ENCODE measurements at regions not wholly inside any gene's neighbourhood (a gene's known extent, or its start where the extent isn't known, plus 50 kb on each side); places are given as distances from the start of the nearest gene placed in this dataset.
"Not testable (repeated sequence)": the region's sequence is repeated elsewhere in the genome, so short reads cannot be mapped to it uniquely, and the experiment has no call there.

DNA sequence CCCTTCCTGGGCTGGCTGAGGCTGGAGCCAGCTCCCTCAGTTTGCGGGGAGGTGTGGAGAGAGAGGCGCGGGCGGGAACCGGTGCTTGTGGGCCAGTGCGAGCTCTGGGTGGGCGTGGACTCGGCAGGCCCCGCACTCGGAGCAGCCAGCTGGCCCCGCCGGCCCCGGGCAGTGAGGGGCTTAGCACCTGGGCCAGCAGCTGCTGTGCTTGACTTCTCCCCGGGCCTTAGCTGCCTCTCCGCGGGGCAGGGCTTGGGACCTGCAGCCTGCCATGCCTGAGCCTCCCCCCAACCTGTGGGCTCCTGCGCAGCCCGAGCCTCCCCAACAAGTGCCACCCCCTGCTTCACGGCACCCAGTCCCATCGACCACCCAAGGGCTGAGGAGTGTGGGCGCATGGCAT, 81.6 kb upstream of the CCNG1 start:
- TF ChIP-seq TP53 (CRISPR knock-in tag; IDR thresholded peaks at IDR 0.05); RELA (CRISPR knock-in tag; IDR thresholded peaks at IDR 0.05; ENCODE audit: borderline replicate concordance); E2F1 (CRISPR knock-in tag; IDR thresholded peaks at IDR 0.05); ZNF416 (CRISPR knock-in tag; IDR thresholded peaks at IDR 0.05); SMAD3 (CRISPR knock-in tag; IDR thresholded peaks at IDR 0.05; ENCODE audit: borderline replicate concordance); ZNF219 (CRISPR knock-in tag; IDR thresholded peaks at IDR 0.05; ENCODE audit: borderline replicate concordance); RORB (CRISPR knock-in tag; IDR thresholded peaks at IDR 0.05); HMGXB4 (CRISPR knock-in tag; IDR thresholded peaks at IDR 0.05): not testable (repeated sequence)
- TF ChIP-seq, protein P1, sequence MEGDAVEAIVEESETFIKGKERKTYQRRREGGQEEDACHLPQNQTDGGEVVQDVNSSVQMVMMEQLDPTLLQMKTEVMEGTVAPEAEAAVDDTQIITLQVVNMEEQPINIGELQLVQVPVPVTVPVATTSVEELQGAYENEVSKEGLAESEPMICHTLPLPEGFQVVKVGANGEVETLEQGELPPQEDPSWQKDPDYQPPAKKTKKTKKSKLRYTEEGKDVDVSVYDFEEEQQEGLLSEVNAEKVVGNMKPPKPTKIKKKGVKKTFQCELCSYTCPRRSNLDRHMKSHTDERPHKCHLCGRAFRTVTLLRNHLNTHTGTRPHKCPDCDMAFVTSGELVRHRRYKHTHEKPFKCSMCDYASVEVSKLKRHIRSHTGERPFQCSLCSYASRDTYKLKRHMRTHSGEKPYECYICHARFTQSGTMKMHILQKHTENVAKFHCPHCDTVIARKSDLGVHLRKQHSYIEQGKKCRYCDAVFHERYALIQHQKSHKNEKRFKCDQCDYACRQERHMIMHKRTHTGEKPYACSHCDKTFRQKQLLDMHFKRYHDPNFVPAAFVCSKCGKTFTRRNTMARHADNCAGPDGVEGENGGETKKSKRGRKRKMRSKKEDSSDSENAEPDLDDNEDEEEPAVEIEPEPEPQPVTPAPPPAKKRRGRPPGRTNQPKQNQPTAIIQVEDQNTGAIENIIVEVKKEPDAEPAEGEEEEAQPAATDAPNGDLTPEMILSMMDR (IDR thresholded peaks at IDR 0.05), result not testable (repeated sequence)
- TF ChIP-seq, protein P2, sequence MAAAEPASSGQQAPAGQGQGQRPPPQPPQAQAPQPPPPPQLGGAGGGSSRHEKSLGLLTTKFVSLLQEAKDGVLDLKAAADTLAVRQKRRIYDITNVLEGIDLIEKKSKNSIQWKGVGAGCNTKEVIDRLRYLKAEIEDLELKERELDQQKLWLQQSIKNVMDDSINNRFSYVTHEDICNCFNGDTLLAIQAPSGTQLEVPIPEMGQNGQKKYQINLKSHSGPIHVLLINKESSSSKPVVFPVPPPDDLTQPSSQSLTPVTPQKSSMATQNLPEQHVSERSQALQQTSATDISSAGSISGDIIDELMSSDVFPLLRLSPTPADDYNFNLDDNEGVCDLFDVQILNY (CRISPR knock-in tag; IDR thresholded peaks at IDR 0.05), result not testable (repeated sequence)

Data from WTC11 (cell line).